ENCODE measurements at regions not wholly inside any gene's neighbourhood (a gene's known extent, or its start where the extent isn't known, plus 50 kb on each side); places are given as distances from the start of the nearest gene placed in this dataset.

GRCh38 chr5:130532786-130533185 lies 628.5 kb downstream of the CHSY3 start:
- no peaks in the 10 kb centered on the region for H3K36me3 ChIP-seq
- no peaks in the 10 kb centered on the region for H3K4me1 ChIP-seq
- TF ChIP-seq POLR2A (IDR thresholded peaks at IDR 0.05), result no peak
- TF ChIP-seq EP300 (IDR thresholded peaks at IDR 0.05), result no peak
- TF ChIP-seq, protein P1, sequence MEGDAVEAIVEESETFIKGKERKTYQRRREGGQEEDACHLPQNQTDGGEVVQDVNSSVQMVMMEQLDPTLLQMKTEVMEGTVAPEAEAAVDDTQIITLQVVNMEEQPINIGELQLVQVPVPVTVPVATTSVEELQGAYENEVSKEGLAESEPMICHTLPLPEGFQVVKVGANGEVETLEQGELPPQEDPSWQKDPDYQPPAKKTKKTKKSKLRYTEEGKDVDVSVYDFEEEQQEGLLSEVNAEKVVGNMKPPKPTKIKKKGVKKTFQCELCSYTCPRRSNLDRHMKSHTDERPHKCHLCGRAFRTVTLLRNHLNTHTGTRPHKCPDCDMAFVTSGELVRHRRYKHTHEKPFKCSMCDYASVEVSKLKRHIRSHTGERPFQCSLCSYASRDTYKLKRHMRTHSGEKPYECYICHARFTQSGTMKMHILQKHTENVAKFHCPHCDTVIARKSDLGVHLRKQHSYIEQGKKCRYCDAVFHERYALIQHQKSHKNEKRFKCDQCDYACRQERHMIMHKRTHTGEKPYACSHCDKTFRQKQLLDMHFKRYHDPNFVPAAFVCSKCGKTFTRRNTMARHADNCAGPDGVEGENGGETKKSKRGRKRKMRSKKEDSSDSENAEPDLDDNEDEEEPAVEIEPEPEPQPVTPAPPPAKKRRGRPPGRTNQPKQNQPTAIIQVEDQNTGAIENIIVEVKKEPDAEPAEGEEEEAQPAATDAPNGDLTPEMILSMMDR (IDR thresholded peaks at IDR 0.05), result no peak
- no peaks in the 10 kb centered on the region for H3K27me3 ChIP-seq
- no peaks in the 10 kb centered on the region for H3K9me3 ChIP-seq
- H3K4me3 ChIP-seq, result no peak overlapping the region
- no peak for DNase-seq (ENCODE audit: low spot score in 2 of 2)
- H3K27ac ChIP-seq, result no peak overlapping the region

DNA sequence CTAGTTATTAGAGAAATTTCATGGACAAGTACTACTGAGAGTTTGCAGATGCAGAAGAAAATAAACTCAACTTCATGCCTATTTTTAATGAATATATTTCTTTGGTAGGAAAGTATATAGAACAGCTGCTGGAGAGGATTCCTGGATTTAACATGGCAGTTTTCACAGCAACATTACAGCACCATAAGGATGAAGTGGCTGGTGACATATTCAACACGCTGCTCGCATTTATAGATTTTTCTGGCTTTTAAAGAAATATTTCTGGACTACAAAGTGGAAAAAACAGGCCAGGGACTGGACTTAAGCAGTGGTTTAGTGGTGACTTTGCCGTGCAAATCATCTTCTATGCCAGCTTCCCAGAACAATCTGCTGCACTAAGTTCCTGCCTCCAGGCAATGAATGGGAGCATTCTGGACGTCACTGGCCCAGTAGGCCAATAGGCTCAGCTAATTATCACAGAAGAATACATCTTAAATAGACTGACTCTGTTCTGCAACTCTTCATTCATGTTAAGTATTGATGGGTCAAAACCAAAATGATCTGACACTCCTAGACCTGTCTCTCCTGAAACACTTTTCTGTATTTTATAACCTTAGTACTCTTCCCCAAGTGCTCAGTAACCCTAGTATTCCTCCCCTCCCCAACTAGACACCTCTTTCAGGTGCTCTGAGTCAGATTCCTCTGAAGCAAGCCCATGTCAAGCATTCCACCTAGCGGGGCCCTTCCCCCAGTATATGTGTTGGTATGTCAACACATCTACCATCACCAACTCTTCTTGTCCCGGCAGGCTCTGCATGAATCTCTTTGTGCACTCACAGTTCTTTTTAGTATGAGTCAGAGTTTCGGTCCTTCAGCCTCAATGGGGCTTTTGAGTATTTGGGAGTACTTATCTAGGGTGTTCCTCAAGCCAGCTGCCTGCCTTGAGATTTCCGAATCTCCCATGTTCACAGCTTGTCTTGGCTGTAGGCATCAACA lies 625.5 kb downstream of the CHSY3 start:
- H3K36me3 ChIP-seq, result no peaks in the 10 kb centered on the region
- 77 to 78% methylated on average over 8 of the region's 8 CpGs for WGBS, 2 donors
- TF ChIP-seq EP300 (IDR thresholded peaks at IDR 0.05), result no peak
- TF ChIP-seq POLR2A (IDR thresholded peaks at IDR 0.05), result no peak
- TF ChIP-seq, protein P1 (IDR thresholded peaks at IDR 0.05), result no peak
- H3K9me3 ChIP-seq, result no peaks in the 10 kb centered on the region
- H3K4me3 ChIP-seq, result no peak overlapping the region
- no peak overlapping the region for H3K27ac ChIP-seq
- H3K27me3 ChIP-seq, result no peaks in the 10 kb centered on the region
- no peaks in the 10 kb centered on the region for H3K4me1 ChIP-seq
- no peak for DNase-seq (ENCODE audit: low spot score in 2 of 2)

- Histone ChIP-seq H3K4me3 (no peak overlapping the region), H3K27ac (no peak overlapping the region)
- DNase-seq (ENCODE audit: low spot score in 2 of 2), result no peak
Measured at GRCh38 chr5:130529111-130529510, 624.8 kb downstream of the CHSY3 start.

DNA sequence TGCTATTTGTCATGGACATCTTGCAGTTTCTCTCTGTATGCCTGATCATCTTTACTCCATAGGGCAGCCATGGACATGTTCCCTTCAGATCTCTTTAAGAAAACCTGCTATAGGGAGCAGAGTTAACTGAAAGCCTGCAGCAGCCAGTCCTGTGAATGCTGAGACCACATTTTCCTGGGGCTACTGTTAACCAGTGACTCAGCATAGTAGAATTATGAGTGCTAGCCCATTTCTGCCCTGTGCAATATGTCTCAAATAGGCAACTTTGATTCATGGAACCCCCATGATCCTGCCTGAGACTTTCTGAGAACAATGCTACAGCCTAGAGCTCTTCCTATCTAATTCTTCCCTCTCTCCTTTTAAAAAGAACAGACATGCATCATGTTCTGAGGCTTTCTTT lies 624.2 kb downstream of the CHSY3 start:
- Histone ChIP-seq H3K27me3 (no peaks in the 10 kb centered on the region), H3K36me3 (no peaks in the 10 kb centered on the region), H3K27ac (no peak overlapping the region), H3K4me1 (no peaks in the 10 kb centered on the region), H3K4me3 (no peak overlapping the region), H3K9me3 (no peaks in the 10 kb centered on the region)
- TF ChIP-seq POLR2A (IDR thresholded peaks at IDR 0.05) (no peak), EP300 (IDR thresholded peaks at IDR 0.05) (no peak)
- TF ChIP-seq, protein P1 (IDR thresholded peaks at IDR 0.05), result no peak
- DNase-seq (ENCODE audit: low spot score in 2 of 2), result no peak

More at GRCh38 chr5:130529111-130529510, 624.8 kb downstream of the CHSY3 start:
- Histone ChIP-seq H3K27me3 (no peaks in the 10 kb centered on the region), H3K9me3 (no peaks in the 10 kb centered on the region), H3K36me3 (no peaks in the 10 kb centered on the region), H3K4me1 (no peaks in the 10 kb centered on the region)
- TF ChIP-seq, protein P1 (IDR thresholded peaks at IDR 0.05), result no peak
- TF ChIP-seq EP300 (IDR thresholded peaks at IDR 0.05) (no peak), POLR2A (IDR thresholded peaks at IDR 0.05) (no peak)
- WGBS, 2 donors, result 89 to 100% methylated on average over 1 of the region's 1 CpG

GRCh38 chr5:130526708-130527107 lies 622.4 kb downstream of the CHSY3 start:
- Histone ChIP-seq H3K4me1 (no peaks in the 10 kb centered on the region), H3K27ac (no peak overlapping the region), H3K4me3 (no peak overlapping the region), H3K36me3 (no peaks in the 10 kb centered on the region), H3K27me3 (no peaks in the 10 kb centered on the region), H3K9me3 (no peaks in the 10 kb centered on the region)
- no peak for DNase-seq (ENCODE audit: low spot score in 2 of 2)
- WGBS, 2 donors, result 65 to 73% methylated on average over 3 of the region's 3 CpGs
- TF ChIP-seq, protein P1 (IDR thresholded peaks at IDR 0.05), result no peak
- TF ChIP-seq POLR2A (IDR thresholded peaks at IDR 0.05), result no peak
- TF ChIP-seq EP300 (IDR thresholded peaks at IDR 0.05), result no peak
